ENCODE measurements at regions not wholly inside any gene's neighbourhood (a gene's known extent, or its start where the extent isn't known, plus 50 kb on each side); places are given as distances from the start of the nearest gene placed in this dataset.

DNA sequence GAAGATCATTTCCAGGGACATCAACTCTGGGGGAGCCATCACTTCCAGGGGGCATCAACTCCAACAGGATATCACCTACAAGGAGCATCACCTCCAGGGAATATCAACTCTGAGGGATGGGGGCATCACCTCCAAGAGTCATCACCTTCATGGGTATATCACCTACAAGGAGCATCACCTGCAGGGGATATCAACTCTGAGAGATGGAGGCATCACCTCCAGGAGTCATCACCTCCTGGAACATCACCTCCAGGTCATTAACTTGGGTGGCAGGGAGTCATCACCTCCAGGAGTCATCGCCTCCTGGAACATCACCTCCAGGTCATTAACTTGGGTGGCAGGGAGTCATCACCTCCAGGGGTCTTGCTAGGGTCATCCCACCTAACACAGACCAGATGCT lies 167.6 kb downstream of the NDUFA10 start (continued):
- TF ChIP-seq, protein P1, sequence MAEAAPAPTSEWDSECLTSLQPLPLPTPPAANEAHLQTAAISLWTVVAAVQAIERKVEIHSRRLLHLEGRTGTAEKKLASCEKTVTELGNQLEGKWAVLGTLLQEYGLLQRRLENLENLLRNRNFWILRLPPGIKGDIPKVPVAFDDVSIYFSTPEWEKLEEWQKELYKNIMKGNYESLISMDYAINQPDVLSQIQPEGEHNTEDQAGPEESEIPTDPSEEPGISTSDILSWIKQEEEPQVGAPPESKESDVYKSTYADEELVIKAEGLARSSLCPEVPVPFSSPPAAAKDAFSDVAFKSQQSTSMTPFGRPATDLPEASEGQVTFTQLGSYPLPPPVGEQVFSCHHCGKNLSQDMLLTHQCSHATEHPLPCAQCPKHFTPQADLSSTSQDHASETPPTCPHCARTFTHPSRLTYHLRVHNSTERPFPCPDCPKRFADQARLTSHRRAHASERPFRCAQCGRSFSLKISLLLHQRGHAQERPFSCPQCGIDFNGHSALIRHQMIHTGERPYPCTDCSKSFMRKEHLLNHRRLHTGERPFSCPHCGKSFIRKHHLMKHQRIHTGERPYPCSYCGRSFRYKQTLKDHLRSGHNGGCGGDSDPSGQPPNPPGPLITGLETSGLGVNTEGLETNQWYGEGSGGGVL (tag by site-specific recombination; IDR thresholded peaks at IDR 0.05), result no peak
- TF ChIP-seq, protein P2, sequence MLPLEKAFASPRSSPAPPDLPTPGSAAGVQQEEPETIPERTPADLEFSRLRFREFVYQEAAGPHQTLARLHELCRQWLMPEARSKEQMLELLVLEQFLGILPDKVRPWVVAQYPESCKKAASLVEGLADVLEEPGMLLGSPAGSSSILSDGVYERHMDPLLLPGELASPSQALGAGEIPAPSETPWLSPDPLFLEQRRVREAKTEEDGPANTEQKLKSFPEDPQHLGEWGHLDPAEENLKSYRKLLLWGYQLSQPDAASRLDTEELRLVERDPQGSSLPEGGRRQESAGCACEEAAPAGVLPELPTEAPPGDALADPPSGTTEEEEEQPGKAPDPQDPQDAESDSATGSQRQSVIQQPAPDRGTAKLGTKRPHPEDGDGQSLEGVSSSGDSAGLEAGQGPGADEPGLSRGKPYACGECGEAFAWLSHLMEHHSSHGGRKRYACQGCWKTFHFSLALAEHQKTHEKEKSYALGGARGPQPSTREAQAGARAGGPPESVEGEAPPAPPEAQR (tag by site-specific recombination; IDR thresholded peaks at IDR 0.05), result no peak
- TF ChIP-seq ZNF837 (tag by site-specific recombination; IDR thresholded peaks at IDR 0.05), result no peak
- no peak for TF ChIP-seq ZNF266 (tag by site-specific recombination; IDR thresholded peaks at IDR 0.05; ENCODE audit: low read depth)
- TF ChIP-seq BCL11A (tag by site-specific recombination; IDR thresholded peaks at IDR 0.05; ENCODE audit: low read depth), result no peak
- TF ChIP-seq, protein P3, sequence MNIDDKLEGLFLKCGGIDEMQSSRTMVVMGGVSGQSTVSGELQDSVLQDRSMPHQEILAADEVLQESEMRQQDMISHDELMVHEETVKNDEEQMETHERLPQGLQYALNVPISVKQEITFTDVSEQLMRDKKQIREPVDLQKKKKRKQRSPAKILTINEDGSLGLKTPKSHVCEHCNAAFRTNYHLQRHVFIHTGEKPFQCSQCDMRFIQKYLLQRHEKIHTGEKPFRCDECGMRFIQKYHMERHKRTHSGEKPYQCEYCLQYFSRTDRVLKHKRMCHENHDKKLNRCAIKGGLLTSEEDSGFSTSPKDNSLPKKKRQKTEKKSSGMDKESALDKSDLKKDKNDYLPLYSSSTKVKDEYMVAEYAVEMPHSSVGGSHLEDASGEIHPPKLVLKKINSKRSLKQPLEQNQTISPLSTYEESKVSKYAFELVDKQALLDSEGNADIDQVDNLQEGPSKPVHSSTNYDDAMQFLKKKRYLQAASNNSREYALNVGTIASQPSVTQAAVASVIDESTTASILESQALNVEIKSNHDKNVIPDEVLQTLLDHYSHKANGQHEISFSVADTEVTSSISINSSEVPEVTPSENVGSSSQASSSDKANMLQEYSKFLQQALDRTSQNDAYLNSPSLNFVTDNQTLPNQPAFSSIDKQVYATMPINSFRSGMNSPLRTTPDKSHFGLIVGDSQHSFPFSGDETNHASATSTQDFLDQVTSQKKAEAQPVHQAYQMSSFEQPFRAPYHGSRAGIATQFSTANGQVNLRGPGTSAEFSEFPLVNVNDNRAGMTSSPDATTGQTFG (tag by site-specific recombination; IDR thresholded peaks at IDR 0.05; ENCODE audit: borderline replicate concordance), result no peak
- no peak for TF ChIP-seq ZNF623 (tag by site-specific recombination; IDR thresholded peaks at IDR 0.05)
- TF ChIP-seq ZNF433 (tag by site-specific recombination; IDR thresholded peaks at IDR 0.05; ENCODE audit: low read depth), result no peak
- TF ChIP-seq ZNF394 (tag by site-specific recombination; IDR thresholded peaks at IDR 0.05; ENCODE audit: borderline replicate concordance), result no peak
- TF ChIP-seq ZNF529 (tag by site-specific recombination; IDR thresholded peaks at IDR 0.05; ENCODE audit: insufficient replicate concordance), result no peak
- no peak for TF ChIP-seq OSR2 (tag by site-specific recombination; IDR thresholded peaks at IDR 0.05)
- no peak for TF ChIP-seq ZNF707 (tag by site-specific recombination; IDR thresholded peaks at IDR 0.05)
- no peak for TF ChIP-seq ZNF121 (tag by site-specific recombination; IDR thresholded peaks at IDR 0.05)
- no peak for TF ChIP-seq ZNF324 (tag by site-specific recombination; IDR thresholded peaks at IDR 0.05)

DNA sequence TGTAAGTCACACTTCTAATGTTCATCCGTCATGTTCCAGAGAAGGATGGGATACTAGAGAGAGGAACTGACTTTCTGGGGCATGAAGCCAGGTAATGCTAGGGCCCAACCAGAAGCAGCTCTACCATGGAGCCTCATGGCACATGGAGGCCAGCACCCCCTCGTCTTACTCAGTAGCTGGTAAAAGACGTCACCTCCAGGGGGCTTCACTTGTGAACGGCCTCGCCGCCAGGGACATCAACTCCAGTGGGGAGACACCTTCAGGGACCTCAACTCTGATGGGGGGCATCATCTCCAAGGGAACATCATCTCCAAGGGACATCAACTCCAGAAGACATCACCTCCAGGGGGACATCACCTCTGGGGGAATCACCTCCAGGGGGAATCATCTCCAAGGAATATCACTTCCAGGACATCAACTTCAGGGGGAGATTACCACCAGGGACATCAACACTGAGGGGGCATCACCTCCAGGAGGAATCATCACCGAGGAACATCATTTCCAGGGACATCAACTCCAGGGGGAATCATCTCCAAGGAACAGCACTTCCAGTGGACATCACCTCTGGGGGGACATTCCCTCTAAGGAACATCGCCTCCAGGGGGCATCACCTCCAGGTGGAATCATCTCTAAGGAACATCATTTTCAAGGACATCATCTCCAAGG lies 168.4 kb downstream of the NDUFA10 start:
- Histone ChIP-seq H3K9me3 (ENCODE audit: control insufficient read depth, insufficient read depth, low read depth, low read length) (no peaks in the 10 kb centered on the region), H3K27ac (ENCODE audit: extremely low read depth, low read depth, low read length) (no peak overlapping the region), H3K36me3 (ENCODE audit: control insufficient read depth in 2 of 2, insufficient read depth in 1 of 2, low read length in 2 of 2) (no peaks in the 10 kb centered on the region), H3K4me1 (ENCODE audit: control insufficient read depth, insufficient read depth, low read length) (no peaks in the 10 kb centered on the region), H3K4me3 (ENCODE audit: low read depth, low read length) (no peak overlapping the region)
- ChIA-PET CTCF (interaction anchor here (0.7 to 0.8 kb wide), 2 partner anchors 26 to 858 kb away, joined by 3 read pairs; no protein-coding TSS in a partner anchor), POLR2A (no interaction called here)
- TF ChIP-seq, protein P4, sequence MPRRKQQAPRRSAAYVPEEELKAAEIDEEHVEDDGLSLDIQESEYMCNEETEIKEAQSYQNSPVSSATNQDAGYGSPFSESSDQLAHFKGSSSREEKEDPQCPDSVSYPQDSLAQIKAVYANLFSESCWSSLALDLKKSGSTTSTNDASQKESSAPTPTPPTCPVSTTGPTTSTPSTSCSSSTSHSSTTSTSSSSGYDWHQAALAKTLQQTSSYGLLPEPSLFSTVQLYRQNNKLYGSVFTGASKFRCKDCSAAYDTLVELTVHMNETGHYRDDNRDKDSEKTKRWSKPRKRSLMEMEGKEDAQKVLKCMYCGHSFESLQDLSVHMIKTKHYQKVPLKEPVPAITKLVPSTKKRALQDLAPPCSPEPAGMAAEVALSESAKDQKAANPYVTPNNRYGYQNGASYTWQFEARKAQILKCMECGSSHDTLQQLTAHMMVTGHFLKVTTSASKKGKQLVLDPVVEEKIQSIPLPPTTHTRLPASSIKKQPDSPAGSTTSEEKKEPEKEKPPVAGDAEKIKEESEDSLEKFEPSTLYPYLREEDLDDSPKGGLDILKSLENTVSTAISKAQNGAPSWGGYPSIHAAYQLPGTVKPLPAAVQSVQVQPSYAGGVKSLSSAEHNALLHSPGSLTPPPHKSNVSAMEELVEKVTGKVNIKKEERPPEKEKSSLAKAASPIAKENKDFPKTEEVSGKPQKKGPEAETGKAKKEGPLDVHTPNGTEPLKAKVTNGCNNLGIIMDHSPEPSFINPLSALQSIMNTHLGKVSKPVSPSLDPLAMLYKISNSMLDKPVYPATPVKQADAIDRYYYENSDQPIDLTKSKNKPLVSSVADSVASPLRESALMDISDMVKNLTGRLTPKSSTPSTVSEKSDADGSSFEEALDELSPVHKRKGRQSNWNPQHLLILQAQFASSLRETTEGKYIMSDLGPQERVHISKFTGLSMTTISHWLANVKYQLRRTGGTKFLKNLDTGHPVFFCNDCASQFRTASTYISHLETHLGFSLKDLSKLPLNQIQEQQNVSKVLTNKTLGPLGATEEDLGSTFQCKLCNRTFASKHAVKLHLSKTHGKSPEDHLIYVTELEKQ (tag by site-specific recombination; IDR thresholded peaks at IDR 0.05; ENCODE audit: borderline replicate concordance), result no peak
- TF ChIP-seq ZNF146 (tag by site-specific recombination; IDR thresholded peaks at IDR 0.05), result no peak
- TF ChIP-seq SALL2 (tag by site-specific recombination; IDR thresholded peaks at IDR 0.05; ENCODE audit: borderline replicate concordance), result no peak
- TF ChIP-seq ZNF324 (tag by site-specific recombination; IDR thresholded peaks at IDR 0.05), result no peak
- no peak for TF ChIP-seq HOXC10 (CRISPR knock-in tag; IDR thresholded peaks at IDR 0.05)
- TF ChIP-seq TRIM28 (IDR thresholded peaks at IDR 0.05; ENCODE audit: borderline replicate concordance, low read length), result no peak
- TF ChIP-seq ZNF530 (tag by site-specific recombination; IDR thresholded peaks at IDR 0.05; ENCODE audit: low read depth), result no peak
- TF ChIP-seq, protein P5, sequence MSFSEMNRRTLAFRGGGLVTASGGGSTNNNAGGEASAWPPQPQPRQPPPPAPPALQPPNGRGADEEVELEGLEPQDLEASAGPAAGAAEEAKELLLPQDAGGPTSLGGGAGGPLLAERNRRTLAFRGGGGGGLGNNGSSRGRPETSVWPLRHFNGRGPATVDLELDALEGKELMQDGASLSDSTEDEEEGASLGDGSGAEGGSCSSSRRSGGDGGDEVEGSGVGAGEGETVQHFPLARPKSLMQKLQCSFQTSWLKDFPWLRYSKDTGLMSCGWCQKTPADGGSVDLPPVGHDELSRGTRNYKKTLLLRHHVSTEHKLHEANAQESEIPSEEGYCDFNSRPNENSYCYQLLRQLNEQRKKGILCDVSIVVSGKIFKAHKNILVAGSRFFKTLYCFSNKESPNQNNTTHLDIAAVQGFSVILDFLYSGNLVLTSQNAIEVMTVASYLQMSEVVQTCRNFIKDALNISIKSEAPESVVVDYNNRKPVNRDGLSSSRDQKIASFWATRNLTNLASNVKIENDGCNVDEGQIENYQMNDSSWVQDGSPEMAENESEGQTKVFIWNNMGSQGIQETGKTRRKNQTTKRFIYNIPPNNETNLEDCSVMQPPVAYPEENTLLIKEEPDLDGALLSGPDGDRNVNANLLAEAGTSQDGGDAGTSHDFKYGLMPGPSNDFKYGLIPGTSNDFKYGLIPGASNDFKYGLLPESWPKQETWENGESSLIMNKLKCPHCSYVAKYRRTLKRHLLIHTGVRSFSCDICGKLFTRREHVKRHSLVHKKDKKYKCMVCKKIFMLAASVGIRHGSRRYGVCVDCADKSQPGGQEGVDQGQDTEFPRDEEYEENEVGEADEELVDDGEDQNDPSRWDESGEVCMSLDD (tag by site-specific recombination; IDR thresholded peaks at IDR 0.05), result no peak
- no peak for TF ChIP-seq ZNF596 (tag by site-specific recombination; IDR thresholded peaks at IDR 0.05)
- no peak for TF ChIP-seq ZNF394 (tag by site-specific recombination; IDR thresholded peaks at IDR 0.05; ENCODE audit: borderline replicate concordance)
- TF ChIP-seq, protein P6, sequence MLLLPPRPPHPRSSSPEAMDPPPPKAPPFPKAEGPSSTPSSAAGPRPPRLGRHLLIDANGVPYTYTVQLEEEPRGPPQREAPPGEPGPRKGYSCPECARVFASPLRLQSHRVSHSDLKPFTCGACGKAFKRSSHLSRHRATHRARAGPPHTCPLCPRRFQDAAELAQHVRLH (tag by site-specific recombination; IDR thresholded peaks at IDR 0.05), result no peak
- TF ChIP-seq ZNF202 (tag by site-specific recombination; IDR thresholded peaks at IDR 0.05; ENCODE audit: borderline replicate concordance), result no peak

All from HEK293 (cell line).